ENCODE measurements at regions not wholly inside any gene's neighbourhood (a gene's known extent, or its start where the extent isn't known, plus 50 kb on each side); places are given as distances from the start of the nearest gene placed in this dataset.

GRCh38 chr10:125451319-125451718 lies 231.6 kb downstream of the TEX36 start:
- CTCF ChIA-PET: interaction anchor here (1.5 kb wide), 1 partner anchor 243 kb away, joined by 3 read pairs; no protein-coding TSS in a partner anchor
- Histone ChIP-seq H3K4me1 (no peaks in the 10 kb centered on the region), H3K9me3 (no peaks in the 10 kb centered on the region), H3K4me3 (no peak overlapping the region), H3K4me2 (no peak overlapping the region), H3K27ac (no peak overlapping the region)
- 51% methylated on average over 10 of the region's 10 CpGs for WGBS (ENCODE audit: missing lambda C conversion rate)
- ATAC-seq (no peak), FAIRE-seq (no peak), DNase-seq (ENCODE audit: low read depth in 1 of 2, low spot score in 1 of 2) (no peak)
- TF ChIP-seq CHD4 (IDR thresholded peaks at IDR 0.05; ENCODE audit: borderline replicate concordance) (no peak), HDAC2 (IDR thresholded peaks at IDR 0.05) (no peak), HEYL (CRISPR knock-in tag; IDR thresholded peaks at IDR 0.05) (no peak), EHF (CRISPR knock-in tag; IDR thresholded peaks at IDR 0.05) (no peak), ESRRA (IDR thresholded peaks at IDR 0.05; ENCODE audit: borderline replicate concordance, low read length) (no peak), FOXS1 (CRISPR knock-in tag; IDR thresholded peaks at IDR 0.05) (no peak), RFX5 (IDR thresholded peaks at IDR 0.05) (no peak), NFE2L2 (conservative IDR thresholded peaks at IDR 0.05; ENCODE audit: low read length) (no peak), FOSB (CRISPR knock-in tag; IDR thresholded peaks at IDR 0.05) (no peak), JUNB (IDR thresholded peaks at IDR 0.05) (no peak), EP300 (IDR thresholded peaks at IDR 0.05) (no peak), CEBPB (IDR thresholded peaks at IDR 0.05) (no peak), POLR2A (IDR thresholded peaks at IDR 0.05; ENCODE audit: low read length) (no peak), CHD2 (IDR thresholded peaks at IDR 0.05; ENCODE audit: low read length, partially characterized antibody) (no peak), CTCF (IDR thresholded peaks at IDR 0.05) (no peak)
- POLR2A ChIA-PET: no interaction called here

DNA sequence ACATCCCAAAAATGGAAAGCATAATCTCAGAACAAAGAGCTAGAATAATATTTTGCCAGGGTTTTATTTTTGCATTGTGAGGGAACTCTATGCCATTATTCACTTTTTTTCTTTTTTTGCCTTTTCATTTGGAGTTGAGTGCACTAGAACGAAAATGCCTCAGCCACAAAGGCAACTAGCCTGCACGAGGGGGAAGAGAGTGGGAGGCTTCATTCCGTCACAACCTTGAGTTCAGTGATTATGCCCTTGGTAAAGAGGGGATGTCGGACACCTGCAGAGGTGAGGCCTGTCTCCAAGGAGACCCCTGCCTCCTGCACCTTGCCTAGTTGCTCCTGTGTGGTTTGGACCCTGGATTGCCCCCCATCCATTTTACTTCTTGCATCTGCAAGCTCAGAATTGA lies 232.7 kb downstream of the TEX36 start:
- Histone ChIP-seq H3K9me3 (no peaks in the 10 kb centered on the region), H3K27ac (no peak overlapping the region), H3K4me2 (no peak overlapping the region), H3K4me3 (no peak overlapping the region), H3K4me1 (no peaks in the 10 kb centered on the region)
- no peak for ATAC-seq
- ChIA-PET CTCF (interaction anchor here (1.5 to 1.6 kb wide), 2 partner anchors 9 to 242 kb away, joined by 3 to 4 read pairs; no protein-coding TSS in a partner anchor), POLR2A (no interaction called here)
- FAIRE-seq: no peak
- DNase-seq (ENCODE audit: low read depth in 1 of 2, low spot score in 1 of 2): no peak
- 51% methylated on average over 4 of the region's 4 CpGs for WGBS (ENCODE audit: missing lambda C conversion rate)
- TF ChIP-seq JUN (IDR thresholded peaks at IDR 0.05): no peak

DNA sequence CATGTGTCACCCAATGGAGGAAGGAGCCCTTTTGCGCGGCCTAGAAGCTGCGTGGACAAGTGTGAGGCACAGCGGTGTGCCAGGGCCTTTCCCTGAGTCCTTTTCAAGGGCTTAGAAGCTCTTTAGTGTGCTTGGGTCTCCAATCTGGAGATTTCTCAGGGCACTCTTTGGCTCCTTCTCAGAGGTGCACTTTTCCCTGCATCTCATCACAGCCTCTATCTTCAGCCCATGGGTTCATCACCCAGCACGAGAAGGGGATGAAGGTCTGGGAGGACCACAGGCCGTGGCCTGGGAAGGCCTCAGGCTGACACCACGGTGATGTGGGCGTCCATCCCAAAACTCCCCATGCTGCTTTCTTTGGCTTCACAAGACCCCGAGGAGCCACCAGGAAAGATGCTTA lies 233.4 kb downstream of the TEX36 start:
- no peak for DNase-seq (ENCODE audit: low read depth in 1 of 2, low spot score in 1 of 2)
- Histone ChIP-seq H3K27ac (no peak overlapping the region), H3K4me2 (no peak overlapping the region), H3K4me3 (no peak overlapping the region), H3K4me1 (no peaks in the 10 kb centered on the region), H3K9me3 (no peaks in the 10 kb centered on the region)
- ATAC-seq: no peak
- no peak for TF ChIP-seq RNF2 (IDR thresholded peaks at IDR 0.05; ENCODE audit: borderline replicate concordance, low read depth)
- TF ChIP-seq EP300 (IDR thresholded peaks at IDR 0.05): no peak
- no peak for TF ChIP-seq NR3C1 (IDR thresholded peaks at IDR 0.05)
- TF ChIP-seq BCL3 (IDR thresholded peaks at IDR 0.05): no peak
- TF ChIP-seq RARB (CRISPR knock-in tag; IDR thresholded peaks at IDR 0.05): no peak
- no peak for TF ChIP-seq REST (IDR thresholded peaks at IDR 0.05)
- no peak for TF ChIP-seq CHD2 (IDR thresholded peaks at IDR 0.05; ENCODE audit: low read length, partially characterized antibody)
- TF ChIP-seq ZC3H11A (IDR thresholded peaks at IDR 0.05): no peak
- no peak for TF ChIP-seq KDM1A (IDR thresholded peaks at IDR 0.05; ENCODE audit: low read depth)
- no peak for TF ChIP-seq SREBF2 (IDR thresholded peaks at IDR 0.05)
- TF ChIP-seq FOXS1 (CRISPR knock-in tag; IDR thresholded peaks at IDR 0.05): no peak
- TF ChIP-seq HEYL (CRISPR knock-in tag; IDR thresholded peaks at IDR 0.05): no peak
- no peak for TF ChIP-seq TP53 (CRISPR knock-in tag; IDR thresholded peaks at IDR 0.05)
- no peak for TF ChIP-seq MAZ (IDR thresholded peaks at IDR 0.05; ENCODE audit: borderline replicate concordance, low read depth, low read length)
- no peak for TF ChIP-seq EHF (CRISPR knock-in tag; IDR thresholded peaks at IDR 0.05)
- TF ChIP-seq NFE2L2 (conservative IDR thresholded peaks at IDR 0.05; ENCODE audit: low read length): no peak
- no peak for TF ChIP-seq CTCF (IDR thresholded peaks at IDR 0.05)
- no peak for TF ChIP-seq PHF8 (IDR thresholded peaks at IDR 0.05; ENCODE audit: borderline replicate concordance, low read depth)
- no peak for TF ChIP-seq HDAC2 (IDR thresholded peaks at IDR 0.05)
- 42% methylated on average over 7 of the region's 9 CpGs for WGBS (ENCODE audit: missing lambda C conversion rate)
- CTCF ChIA-PET: interaction anchor here (1.4 to 1.6 kb wide), 3 partner anchors 9 to 288 kb away, joined by 4 to 5 read pairs (median 4); no protein-coding TSS in a partner anchor
- no peak for FAIRE-seq
- POLR2A ChIA-PET: no interaction called here

Data from A549 (cell line).